K562 (cell line): ENCODE measurements at regions not wholly inside any gene's neighbourhood (a gene's known extent, or its start where the extent isn't known, plus 50 kb on each side); places are given as distances from the start of the nearest gene placed in this dataset.

ENCODE experiments used
- ATAC-seq: fragments of 200-7000 bp; cut with Tn5 transposase; 3 replicates; pipeline ENCODE4 v1.9.1; 2020; ENCODE audit warnings: moderate library complexity
- BruUV-seq: library from RNA; stranded (reverse); fragments of 400-500 nt; replicated peaks from 2 replicates; lab custom pipeline; 2021; lab: Mats Ljungman, UMichigan
- CTCF ChIA-PET: fragments of 300-600 bp; formaldehyde crosslinking; extraction: SDS; loops from one replicate; lab custom pipeline; 2021; ENCODE audit warnings: low intra/inter-chr PET ratio; lab: Yijun Ruan, JAX
- POLR2A ChIA-PET: fragments of 300-600, 350-650 bp; sonication (Branson Sonifier 250); formaldehyde crosslinking; extraction: SDS; loops from one replicate; lab custom pipeline; 2021; ENCODE audit warnings: antibody characterized with exemption, inconsistent platforms; lab: Yijun Ruan, JAX
- DNase-seq, 4 experiments: peaks; one replicate each; pipeline versions ENCODE4 v3.0.0 to v3.0.0-alpha.2; 2011 to 2018; ENCODE audit warnings: low spot score in 3 of 4, mixed read lengths in 3 of 4; ENCODE audit errors: extremely low read depth in 1 of 4
- FAIRE-seq: peaks from 2 replicates; lab custom pipeline; 2011; peaks lifted over from hg19 to GRCh38; lab: Jason Lieb, UNC
- H2AFZ ChIP-seq: 2 replicates; pipeline ENCODE4 v1.6.0; 2011; ENCODE audit warnings: low read depth, low read length, control low read depth, inconsistent platforms
- H3K27ac ChIP-seq: fragments of 200-600 bp; 3 replicates; pipeline ENCODE4 v1.8.0; 2011; ENCODE audit warnings: low read depth, mild to moderate bottlenecking, control low read depth, inconsistent platforms, low read length, moderate library complexity, mixed read lengths; ENCODE audit errors: extremely low read depth
- H3K27me3 ChIP-seq, 2 experiments: fragments of 300-600 bp in 1 of 2; 2 replicates in 1 of 2; 3 replicates in 1 of 2; pipeline versions ENCODE4 v1.6.0 to v1.8.0; 2011; ENCODE audit warnings: inconsistent platforms in 2 of 2, low read length in 2 of 2, mild to moderate bottlenecking in 1 of 2, mixed read lengths in 1 of 2, moderate library complexity in 1 of 2; ENCODE audit not compliant: control insufficient read depth in 2 of 2, insufficient read depth in 2 of 2
- H3K36me3 ChIP-seq: fragments of 300-600 bp; 3 replicates; pipeline ENCODE4 v1.8.0; 2011; ENCODE audit warnings: mild to moderate bottlenecking, low read length, inconsistent platforms; ENCODE audit not compliant: control insufficient read depth, insufficient read depth
- H3K4me1 ChIP-seq, 2 experiments: fragments of 200-600 bp in 1 of 2; replicated peaks in 1 of 2; 2 replicates in 1 of 2; 3 replicates in 1 of 2; pipeline versions ENCODE4 v1.5.1 to v1.8.0; 2011; ENCODE audit warnings: inconsistent platforms in 2 of 2, low read length in 2 of 2, mild to moderate bottlenecking in 1 of 2, mixed read lengths in 1 of 2, moderate library complexity in 1 of 2; ENCODE audit not compliant: control insufficient read depth in 2 of 2, insufficient read depth in 2 of 2
- H3K4me2 ChIP-seq: 2 replicates; pipeline ENCODE4 v1.6.1; 2011; ENCODE audit warnings: low read length, control low read depth, inconsistent platforms, mixed read lengths; ENCODE audit not compliant: insufficient read depth
- H3K4me3 ChIP-seq: fragments of 200-600 bp; sonication (generic), shearing (Covaris generic); 2 replicates; pipeline ENCODE4 v1.5.1; 2016; ENCODE audit warnings: control low read depth, inconsistent platforms
- H3K79me2 ChIP-seq: fragments of 200-600 bp; 3 replicates; pipeline ENCODE4 v1.8.0; 2011; ENCODE audit warnings: low read length, inconsistent platforms; ENCODE audit not compliant: control insufficient read depth, insufficient read depth
- H3K9ac ChIP-seq, 2 experiments: 2 replicates each; pipeline versions ENCODE4 v1.6.0 to v1.6.1; 2011; ENCODE audit warnings: low read depth in 2 of 2, low read length in 2 of 2, control low read depth in 1 of 2, inconsistent platforms in 1 of 2, mild to moderate bottlenecking in 1 of 2, mixed read lengths in 1 of 2; ENCODE audit not compliant: insufficient read depth in 1 of 2
- H3K9me1 ChIP-seq: one replicate; pipeline ENCODE4 v1.6.0; 2011; ENCODE audit warnings: inconsistent platforms, mild to moderate bottlenecking, low read length, moderate library complexity; ENCODE audit not compliant: control insufficient read depth, insufficient read depth
- H3K9me3 ChIP-seq: replicated peaks from 2 replicates; pipeline ENCODE4 v1.5.1; 2011; ENCODE audit warnings: low read depth, low read length, inconsistent platforms; ENCODE audit not compliant: control insufficient read depth, insufficient read depth
- H4K20me1 ChIP-seq: replicated peaks from 2 replicates; pipeline ENCODE4 v1.6.1; 2011; ENCODE audit warnings: low read length, inconsistent platforms, mixed read lengths; ENCODE audit not compliant: control insufficient read depth, insufficient read depth
- BMI1 ChIP-seq: fragments of 150-350 bp; IDR thresholded peaks from 2 replicates; pipeline ENCODE4 v1.6.1; 2014; ENCODE audit warnings: low read length
- CBX1 ChIP-seq: sonication (generic); IDR thresholded peaks from 2 replicates; pipeline ENCODE4 v1.6.1; 2016; ENCODE audit warnings: antibody characterized with exemption, low read depth, mild to moderate bottlenecking
- E2F8 ChIP-seq: fragments of 450-650 bp; IDR thresholded peaks from 2 replicates; pipeline ENCODE4 v1.7.1; 2018; ENCODE audit warnings: mild to moderate bottlenecking, low read depth; ENCODE audit not compliant: partially characterized antibody
- MEF2D ChIP-seq: conservative IDR thresholded peaks from 2 replicates; pipeline ENCODE4 v1.6.1; 2016; ENCODE audit warnings: low read depth, missing genetic modification characterization, missing compliant biosample characterization
- SMARCE1 ChIP-seq: fragments of 450-650 bp; IDR thresholded peaks from 2 replicates; pipeline ENCODE4 v1.7.1; 2016; ENCODE audit warnings: mild to moderate bottlenecking
- STAT5A ChIP-seq: IDR thresholded peaks from 2 replicates; pipeline ENCODE4 v1.6.1; 2012; ENCODE audit warnings: low read length, inconsistent platforms, borderline replicate concordance
- ZBTB17 ChIP-seq: fragments of 450-650 bp; formaldehyde crosslinking; IDR thresholded peaks from 2 replicates; pipeline ENCODE4 v1.4.0; 2020; ENCODE audit warnings: mild to moderate bottlenecking
- WGBS: fragments of 100-300 bp; shearing (Covaris generic); methylation state at CpG from one replicate; pipeline ENCODE4 v1.1.6; 2016; ENCODE audit warnings: low coverage, mixed read lengths; ENCODE audit not compliant: insufficient coverage; ENCODE audit errors: missing lambda C conversion rate; 5-methylcytosine and 5-hydroxymethylcytosine counted together
- in situ Hi-C: fragments of 300-500 bp; cut with MboI; formaldehyde crosslinking; loops from 4 replicates; pipeline ENCODE4 v1.15.0; 2018; ENCODE audit warnings: inconsistent platforms, mixed read lengths
- intact Hi-C: fragments of 100-400 bp; cut with micrococcal nuclease; formaldehyde crosslinking; loops from 2 replicates; pipeline ENCODE4 v1.14.2; 2022

GRCh38 chr2:74081763-74082110 is 66.0 kb downstream of the BOLA3 start:
- Histone ChIP-seq H3K9me3 (no peaks in the 10 kb centered on the region), H3K9me1 (no peaks in the 10 kb centered on the region), H4K20me1 (0 out of 2 replicates have a peak, but pooled peaks cover 4% of the 10 kb centered on the region), H3K4me2 (no peak overlapping the region), H3K36me3 (peaks cover 30% of the 10 kb centered on the region; the same call in 2 of the 3 replicates), H3K4me1 (peaks cover 35 to 37% of the 10 kb centered on the region in 2 experiments), H2AFZ (no peak overlapping the region), H3K27me3 (no peaks in the 10 kb centered on the region), H3K27ac (no peak overlapping the region), H3K79me2 (peaks cover 14% of the 10 kb centered on the region), H3K9ac (no peak overlapping the region)
- intact Hi-C loops: loop anchor here (2.0 kb wide), 2 partner anchors 83 to 173 kb away; no protein-coding TSS in a partner anchor
- DNase-seq (no peak), ATAC-seq (no peak), FAIRE-seq (no peak)
- in situ Hi-C loops: no loop called here
- ChIA-PET POLR2A (no interaction called here), CTCF (no interaction called here)
- no TSS peak for BruUV-seq
- TF ChIP-seq MEF2D (tag) (no peak), E2F8 (no peak), SMARCE1 (no peak), CBX1 (no peak), BMI1 (no peak), STAT5A (no peak), ZBTB17 (CRISPR knock-in tag) (no peak)
- TF ChIP-seq, all 486 proteins: peak for 0
- WGBS: 88% methylated on average over 2 of the region's 2 CpGs
- H3K4me3 ChIP-seq: no peak overlapping the region
